Gastrocnemius medialis (tissue), 4 donors: ENCODE measurements at regions not wholly inside any gene's neighbourhood (a gene's known extent, or its start where the extent isn't known, plus 50 kb on each side); places are given as distances from the start of the nearest gene placed in this dataset.
A peak's percentile ranks its signal among the peaks of the same experiment; 100 is the strongest.

Source experiments
- CTCF ChIP-seq, 5 experiments: fragments of 450-650 bp in 3 of 5; fragments of 200-600 bp in 2 of 5; sonication (generic) in 2 of 5; IDR thresholded peaks in 4 of 5; conservative IDR thresholded peaks in 1 of 5; 1 replicate in 4 of 5; 2 replicates in 1 of 5; pipeline ENCODE4 v1.5.1; 2016 to 2019; ENCODE audit warnings: antibody characterized with exemption in 5 of 5, mild to moderate bottlenecking in 3 of 5, moderate library complexity in 3 of 5
- POLR2A ChIP-seq, 2 donors: fragments of 450-650 bp; IDR thresholded peaks; one replicate each; pipeline ENCODE4 v1.6.1; 2017; ENCODE audit warnings: antibody characterized with exemption in 2 of 2, mild to moderate bottlenecking in 2 of 2, moderate library complexity in 2 of 2

- TF ChIP-seq CTCF (IDR thresholded peaks at IDR 0.05 in 4 of 5, conservative IDR thresholded peaks at IDR 0.05 in 1 of 5) = peak; percentile 44 to 71 (median 67)
- no peak for TF ChIP-seq POLR2A (IDR thresholded peaks at IDR 0.05)
These were observed 401.2 kb downstream of the GALR1 start for GRCh38 chr18:77650799-77651385.
